Vagina (tissue), 2 donors: ENCODE measurements at regions not wholly inside any gene's neighbourhood (a gene's known extent, or its start where the extent isn't known, plus 50 kb on each side); places are given as distances from the start of the nearest gene placed in this dataset.

Experiments
- POLR2A ChIP-seq, 2 donors: fragments of 450-650 bp; IDR thresholded peaks; one replicate each; pipeline ENCODE4 v1.6.1; 2017; ENCODE audit warnings: antibody characterized with exemption in 2 of 2, mild to moderate bottlenecking in 2 of 2, moderate library complexity in 2 of 2
- TF ChIP-seq, protein P1 (sequence below), 3 experiments: fragments of 450-650 bp in 2 of 3; fragments of 200-600 bp in 1 of 3; sonication (generic) in 1 of 3; IDR thresholded peaks; one replicate each; pipeline ENCODE4 v1.5.1; 2017 to 2019; ENCODE audit warnings: antibody characterized with exemption in 3 of 3, mild to moderate bottlenecking in 2 of 3, moderate library complexity in 2 of 3

DNA sequence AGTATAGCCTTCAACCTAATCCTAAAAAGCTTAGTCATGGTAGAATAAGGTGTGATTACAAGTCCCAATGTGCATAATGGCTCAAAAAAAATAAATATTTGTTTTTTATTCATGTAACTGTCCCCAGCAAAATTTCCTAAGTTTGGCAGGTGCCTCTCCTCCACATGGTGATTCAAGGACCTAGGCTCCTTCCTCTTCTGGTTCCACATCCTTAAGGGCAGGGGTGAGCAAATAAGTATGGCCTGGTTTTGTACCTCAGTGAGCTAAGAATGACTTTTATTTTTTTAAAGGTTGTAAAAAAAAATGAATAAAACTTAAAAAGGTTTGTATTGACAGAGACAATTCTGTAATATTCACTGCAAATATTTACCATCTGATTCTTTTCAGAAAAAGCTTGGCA is 343.5 kb upstream of the UBE2E2 start:
- TF ChIP-seq, protein P1, sequence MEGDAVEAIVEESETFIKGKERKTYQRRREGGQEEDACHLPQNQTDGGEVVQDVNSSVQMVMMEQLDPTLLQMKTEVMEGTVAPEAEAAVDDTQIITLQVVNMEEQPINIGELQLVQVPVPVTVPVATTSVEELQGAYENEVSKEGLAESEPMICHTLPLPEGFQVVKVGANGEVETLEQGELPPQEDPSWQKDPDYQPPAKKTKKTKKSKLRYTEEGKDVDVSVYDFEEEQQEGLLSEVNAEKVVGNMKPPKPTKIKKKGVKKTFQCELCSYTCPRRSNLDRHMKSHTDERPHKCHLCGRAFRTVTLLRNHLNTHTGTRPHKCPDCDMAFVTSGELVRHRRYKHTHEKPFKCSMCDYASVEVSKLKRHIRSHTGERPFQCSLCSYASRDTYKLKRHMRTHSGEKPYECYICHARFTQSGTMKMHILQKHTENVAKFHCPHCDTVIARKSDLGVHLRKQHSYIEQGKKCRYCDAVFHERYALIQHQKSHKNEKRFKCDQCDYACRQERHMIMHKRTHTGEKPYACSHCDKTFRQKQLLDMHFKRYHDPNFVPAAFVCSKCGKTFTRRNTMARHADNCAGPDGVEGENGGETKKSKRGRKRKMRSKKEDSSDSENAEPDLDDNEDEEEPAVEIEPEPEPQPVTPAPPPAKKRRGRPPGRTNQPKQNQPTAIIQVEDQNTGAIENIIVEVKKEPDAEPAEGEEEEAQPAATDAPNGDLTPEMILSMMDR (IDR thresholded peaks at IDR 0.05) = no peak
- no peak for TF ChIP-seq POLR2A (IDR thresholded peaks at IDR 0.05)
